ENCODE measurements at regions not wholly inside any gene's neighbourhood (a gene's known extent, or its start where the extent isn't known, plus 50 kb on each side); places are given as distances from the start of the nearest gene placed in this dataset.

DNA sequence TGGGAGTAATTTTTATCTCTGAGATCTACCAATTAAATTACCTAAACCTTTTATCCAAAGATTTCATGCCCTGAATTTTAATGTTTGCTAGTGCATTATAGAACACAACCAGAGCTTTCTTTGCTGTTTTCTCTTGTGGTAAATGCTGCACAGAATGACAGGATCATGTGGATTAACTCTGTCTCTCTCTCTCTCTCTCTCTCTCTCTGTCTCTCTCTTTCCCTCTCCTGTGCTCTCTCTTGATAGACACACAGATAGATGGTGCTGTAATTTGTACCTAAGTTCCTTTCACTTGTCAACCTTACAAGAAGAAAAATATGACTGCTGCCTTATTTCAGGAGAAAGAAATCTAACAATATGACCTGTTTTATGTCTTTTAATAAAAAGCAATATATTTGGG, 211.2 kb upstream of the WDFY3 start:
- H3K9me3 Mint-ChIP-seq, result no peaks in the 10 kb centered on the region; a peak in 1 of 5 replicates

More for the DNA sequence above, 211.2 kb upstream of the WDFY3 start:
- Histone ChIP-seq H3K23me2 (ENCODE audit: insufficient read length, low read depth, low read length, poor library complexity, severe bottlenecking) (no peaks in the 10 kb centered on the region), H4K8ac (replicated peaks; ENCODE audit: insufficient read length, low read depth, low read length) (no peak overlapping the region), H2AK5ac (ENCODE audit: insufficient read length, low read length) (no peak overlapping the region), H3K4ac (ENCODE audit: low read depth, low read length) (no peak overlapping the region), H2BK5ac (ENCODE audit: insufficient read length, low read length) (no peak overlapping the region), H3K9me3 (ENCODE audit: control insufficient read depth, low read depth, low read length) (no peaks in the 10 kb centered on the region), H3T11ph (ENCODE audit: low read length) (no peak overlapping the region), H2BK12ac (ENCODE audit: insufficient read length, low read depth, low read length) (no peak overlapping the region), H3K56ac (ENCODE audit: insufficient read length, low read depth, low read length) (no peak overlapping the region), H3K14ac (ENCODE audit: insufficient read depth, low read length) (no peak overlapping the region), H4K91ac (ENCODE audit: insufficient read length, low read depth, low read length) (no peak overlapping the region), H3K79me2 (ENCODE audit: insufficient read depth, low read length) (no peaks in the 10 kb centered on the region), H3K9ac (ENCODE audit: extremely low read depth, insufficient read length, low read length) (no peak overlapping the region), H2BK120ac (ENCODE audit: low read depth, low read length, poor library complexity, severe bottlenecking) (no peak overlapping the region), H2BK15ac (ENCODE audit: low read depth, low read length) (no peak overlapping the region), H3K79me1 (ENCODE audit: insufficient read depth, low read depth, low read length, poor library complexity, severe bottlenecking) (no peaks in the 10 kb centered on the region), H2AFZ (ENCODE audit: low read length) (no peak overlapping the region), H3K4me2 (ENCODE audit: insufficient read depth, insufficient read length, low read length) (no peak overlapping the region), H3K27me3 (ENCODE audit: insufficient read depth, low read length) (no peaks in the 10 kb centered on the region), H3K4me1 (ENCODE audit: insufficient read depth, low read length) (no peaks in the 10 kb centered on the region), H4K5ac (ENCODE audit: insufficient read length, low read depth, low read length) (no peak overlapping the region), H3K23ac (ENCODE audit: insufficient read length, low read depth, low read length) (no peak overlapping the region), H4K20me1 (ENCODE audit: control insufficient read depth, insufficient read depth, insufficient read length) (no peaks in the 10 kb centered on the region), H2BK20ac (ENCODE audit: low read depth, low read length, poor library complexity, severe bottlenecking) (no peak overlapping the region), H3K27ac (ENCODE audit: insufficient read length, low read depth, low read length) (no peak overlapping the region), H3K18ac (ENCODE audit: insufficient read length, low read depth, low read length) (no peak overlapping the region)
- Mint-ChIP-seq H3K27me3 (ENCODE audit: low read depth) (no peaks in the 10 kb centered on the region; the same call in 1 of the 2 replicates), H3K4me1 (peaks cover 0 to 3% of the 10 kb centered on the region in 2 experiments; a peak in 1 of 4 replicates), H3K27ac (no peak overlapping the region), H3K36me3 (ENCODE audit: insufficient read depth in 1 of 3, low read depth in 3 of 3) (no peaks in the 10 kb centered on the region), H3K4me3 (no peak overlapping the region)
- no peak for DNase-seq
- TF ChIP-seq, protein P1, sequence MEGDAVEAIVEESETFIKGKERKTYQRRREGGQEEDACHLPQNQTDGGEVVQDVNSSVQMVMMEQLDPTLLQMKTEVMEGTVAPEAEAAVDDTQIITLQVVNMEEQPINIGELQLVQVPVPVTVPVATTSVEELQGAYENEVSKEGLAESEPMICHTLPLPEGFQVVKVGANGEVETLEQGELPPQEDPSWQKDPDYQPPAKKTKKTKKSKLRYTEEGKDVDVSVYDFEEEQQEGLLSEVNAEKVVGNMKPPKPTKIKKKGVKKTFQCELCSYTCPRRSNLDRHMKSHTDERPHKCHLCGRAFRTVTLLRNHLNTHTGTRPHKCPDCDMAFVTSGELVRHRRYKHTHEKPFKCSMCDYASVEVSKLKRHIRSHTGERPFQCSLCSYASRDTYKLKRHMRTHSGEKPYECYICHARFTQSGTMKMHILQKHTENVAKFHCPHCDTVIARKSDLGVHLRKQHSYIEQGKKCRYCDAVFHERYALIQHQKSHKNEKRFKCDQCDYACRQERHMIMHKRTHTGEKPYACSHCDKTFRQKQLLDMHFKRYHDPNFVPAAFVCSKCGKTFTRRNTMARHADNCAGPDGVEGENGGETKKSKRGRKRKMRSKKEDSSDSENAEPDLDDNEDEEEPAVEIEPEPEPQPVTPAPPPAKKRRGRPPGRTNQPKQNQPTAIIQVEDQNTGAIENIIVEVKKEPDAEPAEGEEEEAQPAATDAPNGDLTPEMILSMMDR (conservative IDR thresholded peaks at IDR 0.05), result no peak

Measured in H9 (cell line).